ENCODE measurements at regions not wholly inside any gene's neighbourhood (a gene's known extent, or its start where the extent isn't known, plus 50 kb on each side); places are given as distances from the start of the nearest gene placed in this dataset.
A peak's percentile ranks its signal among the peaks of the same experiment; 100 is the strongest.

DNA sequence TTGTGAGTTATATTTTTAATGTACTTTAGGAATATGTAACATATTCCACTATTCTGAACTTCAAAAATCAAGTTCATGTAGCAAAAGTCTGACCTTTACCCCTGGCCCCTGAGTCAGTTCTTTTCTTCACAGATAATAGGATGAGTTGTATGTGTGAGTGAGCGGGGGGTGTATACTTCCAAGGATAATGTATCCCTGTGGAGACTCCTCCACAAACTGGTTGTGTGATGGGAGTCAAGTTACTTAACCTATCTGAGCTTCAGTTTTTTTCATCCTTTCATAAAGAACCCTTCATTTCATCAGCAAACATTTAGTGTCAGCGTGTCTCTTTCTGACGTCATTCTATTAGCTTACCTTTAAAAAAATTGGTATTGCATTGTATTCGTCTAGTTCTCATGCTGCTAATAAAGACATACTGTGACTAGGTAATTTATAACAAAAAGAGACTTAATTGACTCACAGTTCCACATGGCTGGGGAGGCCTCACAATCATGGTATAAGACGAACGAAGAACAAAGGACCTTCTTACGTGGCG, 288.1 kb upstream of the GPC6 start:
- H3K36me3 Mint-ChIP-seq (ENCODE audit: insufficient read depth), result no peaks in the 10 kb centered on the region
- H3K4me3 Mint-ChIP-seq, result no peak overlapping the region
- no peaks in the 10 kb centered on the region for H3K9me3 Mint-ChIP-seq
- H3K27me3 Mint-ChIP-seq (ENCODE audit: low read depth), result no peaks in the 10 kb centered on the region
- no peak for DNase-seq
- no peak for ATAC-seq
- no peaks in the 10 kb centered on the region for H3K4me1 Mint-ChIP-seq (ENCODE audit: low read depth)

GRCh38 chr13:92941167-92941566, 285.4 kb upstream of the GPC6 start:
- Mint-ChIP-seq H3K36me3 (ENCODE audit: insufficient read depth) (no peaks in the 10 kb centered on the region), H3K27me3 (ENCODE audit: low read depth) (no peaks in the 10 kb centered on the region), H3K4me3 (no peak overlapping the region), H3K9me3 (no peaks in the 10 kb centered on the region), H3K4me1 (ENCODE audit: low read depth) (no peaks in the 10 kb centered on the region)
- DNase-seq (no peak), ATAC-seq (no peak)

- H3K36me3 Mint-ChIP-seq (ENCODE audit: insufficient read depth), result no peaks in the 10 kb centered on the region
- H3K27me3 Mint-ChIP-seq (ENCODE audit: low read depth), result no peaks in the 10 kb centered on the region
- H3K4me1 Mint-ChIP-seq (ENCODE audit: low read depth), result no peaks in the 10 kb centered on the region
- H3K9me3 Mint-ChIP-seq, result peaks cover 2% of the 10 kb centered on the region
- no peak overlapping the region for H3K4me3 Mint-ChIP-seq
- ATAC-seq (no peak), DNase-seq (no peak)
These were observed 278.7 kb upstream of the GPC6 start for GRCh38 chr13:92947770-92948434.

- ATAC-seq (no peak), DNase-seq (no peak)
- H3K36me3 Mint-ChIP-seq (ENCODE audit: insufficient read depth), result no peaks in the 10 kb centered on the region
- H3K4me3 Mint-ChIP-seq, result no peak overlapping the region
- H3K4me1 Mint-ChIP-seq (ENCODE audit: low read depth), result no peaks in the 10 kb centered on the region
- peaks cover 3% of the 10 kb centered on the region for H3K9me3 Mint-ChIP-seq
- no peaks in the 10 kb centered on the region for H3K27me3 Mint-ChIP-seq (ENCODE audit: low read depth)
These were observed 275.8 kb upstream of the GPC6 start for GRCh38 chr13:92950771-92951170.

- Mint-ChIP-seq H3K4me3 (no peak overlapping the region), H3K9me3 (peaks cover 3% of the 10 kb centered on the region), H3K36me3 (ENCODE audit: insufficient read depth) (no peaks in the 10 kb centered on the region), H3K27me3 (ENCODE audit: low read depth) (no peaks in the 10 kb centered on the region), H3K4me1 (ENCODE audit: low read depth) (no peaks in the 10 kb centered on the region)
- ATAC-seq (no peak), DNase-seq (no peak)
These were observed 275.2 kb upstream of the GPC6 start for GRCh38 chr13:92951273-92951890.

GRCh38 chr13:92952161-92952560, 274.4 kb upstream of the GPC6 start:
- no peaks in the 10 kb centered on the region for H3K36me3 Mint-ChIP-seq (ENCODE audit: insufficient read depth)

GRCh38 chr13:92954746-92955145, 271.9 kb upstream of the GPC6 start:
- H3K27me3 Mint-ChIP-seq (ENCODE audit: low read depth), result no peaks in the 10 kb centered on the region
- no peak for ATAC-seq
- H3K9me3 Mint-ChIP-seq, result peaks cover 3% of the 10 kb centered on the region
- H3K4me3 Mint-ChIP-seq, result no peak overlapping the region
- no peaks in the 10 kb centered on the region for H3K36me3 Mint-ChIP-seq (ENCODE audit: insufficient read depth)
- no peaks in the 10 kb centered on the region for H3K4me1 Mint-ChIP-seq (ENCODE audit: low read depth)
- DNase-seq, result no peak

More at GRCh38 chr13:92952161-92952560, 274.4 kb upstream of the GPC6 start:
- Mint-ChIP-seq H3K4me3 (no peak overlapping the region), H3K27me3 (ENCODE audit: low read depth) (no peaks in the 10 kb centered on the region), H3K4me1 (ENCODE audit: low read depth) (no peaks in the 10 kb centered on the region), H3K9me3 (peaks cover 3% of the 10 kb centered on the region)
- no peak for DNase-seq
- ATAC-seq, result no peak

- no peaks in the 10 kb centered on the region for H3K36me3 Mint-ChIP-seq (ENCODE audit: insufficient read depth)
- no peaks in the 10 kb centered on the region for H3K4me1 Mint-ChIP-seq (ENCODE audit: low read depth)
- DNase-seq (no peak), ATAC-seq (no peak)
- H3K27me3 Mint-ChIP-seq (ENCODE audit: low read depth), result no peaks in the 10 kb centered on the region
- H3K9me3 Mint-ChIP-seq, result peaks cover 4% of the 10 kb centered on the region
- H3K4me3 Mint-ChIP-seq, result no peak overlapping the region
These were observed 266.8 kb upstream of the GPC6 start for GRCh38 chr13:92959790-92960189.

DNA sequence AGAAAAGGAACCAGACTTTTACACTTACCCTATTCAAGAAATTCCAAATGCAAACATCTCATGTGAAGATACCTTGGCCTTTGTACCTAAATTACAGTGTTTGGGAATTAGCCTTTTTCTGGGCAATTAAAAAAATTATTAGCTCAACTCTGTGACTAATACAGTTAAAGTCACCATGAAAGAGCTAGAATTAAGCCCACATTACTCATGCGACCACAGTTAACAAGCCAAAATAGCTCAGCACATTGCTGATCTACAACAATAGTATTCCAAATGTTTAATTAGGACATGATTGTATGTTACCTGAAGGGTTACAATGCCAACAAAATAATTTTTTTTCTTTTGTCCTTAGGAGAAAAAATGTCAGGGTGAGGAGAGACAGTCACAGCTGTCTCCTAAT, 263.6 kb upstream of the GPC6 start:
- peaks cover 4% of the 10 kb centered on the region for H3K9me3 Mint-ChIP-seq
- no peaks in the 10 kb centered on the region for H3K27me3 Mint-ChIP-seq (ENCODE audit: low read depth)
- no peak for DNase-seq
- no peak for ATAC-seq
- no peaks in the 10 kb centered on the region for H3K4me1 Mint-ChIP-seq (ENCODE audit: low read depth)
- H3K4me3 Mint-ChIP-seq, result no peak overlapping the region
- no peaks in the 10 kb centered on the region for H3K36me3 Mint-ChIP-seq (ENCODE audit: insufficient read depth)

- DNase-seq (no peak), ATAC-seq (no peak)
- H3K36me3 Mint-ChIP-seq (ENCODE audit: insufficient read depth), result no peaks in the 10 kb centered on the region
- no peak overlapping the region for H3K4me3 Mint-ChIP-seq
- H3K4me1 Mint-ChIP-seq (ENCODE audit: low read depth), result no peaks in the 10 kb centered on the region
- H3K9me3 Mint-ChIP-seq, result peaks cover 4% of the 10 kb centered on the region
- H3K27me3 Mint-ChIP-seq (ENCODE audit: low read depth), result no peaks in the 10 kb centered on the region
These were observed 260.3 kb upstream of the GPC6 start for GRCh38 chr13:92966341-92966740.

GRCh38 chr13:92966900-92967299, 259.7 kb upstream of the GPC6 start:
- Mint-ChIP-seq H3K4me3 (no peak overlapping the region), H3K4me1 (ENCODE audit: low read depth) (no peaks in the 10 kb centered on the region), H3K9me3 (peaks cover 4% of the 10 kb centered on the region), H3K36me3 (ENCODE audit: insufficient read depth) (no peaks in the 10 kb centered on the region), H3K27me3 (ENCODE audit: low read depth) (no peaks in the 10 kb centered on the region)
- no peak for DNase-seq
- no peak for ATAC-seq

GRCh38 chr13:92967923-92968322, 258.7 kb upstream of the GPC6 start:
- DNase-seq (no peak), ATAC-seq (no peak)
- H3K4me1 Mint-ChIP-seq (ENCODE audit: low read depth), result no peaks in the 10 kb centered on the region
- no peaks in the 10 kb centered on the region for H3K36me3 Mint-ChIP-seq (ENCODE audit: insufficient read depth)
- H3K9me3 Mint-ChIP-seq, result no peaks in the 10 kb centered on the region
- no peak overlapping the region for H3K4me3 Mint-ChIP-seq
- H3K27me3 Mint-ChIP-seq (ENCODE audit: low read depth), result no peaks in the 10 kb centered on the region

DNA sequence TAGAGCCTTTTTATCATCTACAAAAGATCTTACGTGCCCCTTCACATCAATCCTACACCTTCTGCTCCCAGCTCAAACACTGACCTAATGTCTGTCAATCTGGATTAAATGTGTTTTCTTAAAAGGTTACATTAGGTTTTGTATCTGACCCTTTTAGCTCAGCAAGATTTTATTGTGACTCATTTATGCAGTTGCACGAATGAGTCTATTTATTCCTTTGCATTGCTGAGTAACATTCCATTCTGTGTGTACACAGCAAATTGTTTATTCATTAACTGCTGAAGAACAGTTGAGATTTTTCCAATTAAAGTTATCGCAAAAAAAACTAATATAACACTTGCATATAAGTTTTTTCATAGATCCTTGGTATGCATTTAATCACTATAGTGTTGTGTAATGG, 253.9 kb upstream of the GPC6 start:
- Mint-ChIP-seq H3K4me3 (no peak overlapping the region), H3K36me3 (ENCODE audit: insufficient read depth) (no peaks in the 10 kb centered on the region), H3K4me1 (ENCODE audit: low read depth) (no peaks in the 10 kb centered on the region), H3K27me3 (ENCODE audit: low read depth) (no peaks in the 10 kb centered on the region), H3K9me3 (peaks cover 3% of the 10 kb centered on the region)
- DNase-seq (no peak), ATAC-seq (no peak)

DNA sequence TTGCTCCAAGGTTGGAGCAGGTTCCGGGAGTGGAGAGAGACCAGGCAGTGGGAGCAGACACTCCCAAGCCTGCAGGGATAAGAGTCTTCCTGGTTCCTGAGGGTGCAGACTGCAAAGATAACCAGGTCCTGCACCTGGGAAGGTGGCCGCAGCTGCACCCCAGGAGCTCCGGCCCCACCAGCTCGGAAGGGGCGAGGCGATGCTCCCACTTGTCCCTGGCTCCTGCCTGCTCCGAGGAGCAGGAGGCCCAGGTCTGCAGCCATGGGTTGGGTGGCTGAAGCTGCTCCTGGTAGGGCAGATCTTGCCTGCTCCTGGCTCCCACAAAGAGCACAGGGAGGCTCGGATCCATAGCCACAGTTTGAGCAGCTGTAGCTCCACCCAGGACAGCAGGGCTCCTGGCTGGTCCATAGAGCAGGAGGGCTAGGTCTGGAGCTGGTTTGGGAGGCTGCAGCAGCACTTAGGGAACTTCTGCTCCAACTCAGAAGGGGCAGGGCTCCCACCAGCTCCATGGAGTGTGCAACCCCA, 251.6 kb upstream of the GPC6 start:
- Mint-ChIP-seq H3K4me3 (no peak overlapping the region), H3K4me1 (ENCODE audit: low read depth) (no peaks in the 10 kb centered on the region), H3K9me3 (peaks cover 3% of the 10 kb centered on the region), H3K27me3 (ENCODE audit: low read depth) (no peaks in the 10 kb centered on the region), H3K36me3 (ENCODE audit: insufficient read depth) (no peaks in the 10 kb centered on the region)
- no peak for DNase-seq
- ATAC-seq, result peak in 1 of 2 donors; percentile 23

GRCh38 chr13:92976657-92977056, 249.9 kb upstream of the GPC6 start:
- no peak overlapping the region for H3K4me3 Mint-ChIP-seq
- H3K9me3 Mint-ChIP-seq, result peaks cover 3% of the 10 kb centered on the region
- no peak for ATAC-seq
- no peaks in the 10 kb centered on the region for H3K36me3 Mint-ChIP-seq (ENCODE audit: insufficient read depth)
- DNase-seq, result no peak
- no peaks in the 10 kb centered on the region for H3K27me3 Mint-ChIP-seq (ENCODE audit: low read depth)
- H3K4me1 Mint-ChIP-seq (ENCODE audit: low read depth), result no peaks in the 10 kb centered on the region

All from activated T-cell treated with anti-CD3 and anti-CD28 coated beads, Interleukin-2, amount 50 U/mL, for 4 hours (primary cell).